Endothelial cell (in vitro differentiated cells): ENCODE measurements at regions not wholly inside any gene's neighbourhood (a gene's known extent, or its start where the extent isn't known, plus 50 kb on each side); places are given as distances from the start of the nearest gene placed in this dataset.

Source experiments
- DNase-seq: peaks from one replicate; pipeline ENCODE4 v3.0.0; 2021; ENCODE audit warnings: low spot score
- H3K27ac Mint-ChIP-seq: one replicate; pipeline ENCODE4 v1.8.0; 2021; ENCODE audit warnings: mixed read lengths, inconsistent platforms; ENCODE audit not compliant: unreplicated experiment
- H3K27me3 Mint-ChIP-seq: one replicate; pipeline ENCODE4 v1.8.0; 2021; ENCODE audit warnings: mild to moderate bottlenecking, moderate library complexity, mixed read lengths, inconsistent platforms; ENCODE audit not compliant: unreplicated experiment
- H3K36me3 Mint-ChIP-seq: one replicate; pipeline ENCODE4 v1.8.0; 2021; ENCODE audit warnings: mild to moderate bottlenecking, low read depth, mixed read lengths, inconsistent platforms; ENCODE audit not compliant: unreplicated experiment
- H3K4me1 Mint-ChIP-seq: one replicate; pipeline ENCODE4 v1.8.0; 2021; ENCODE audit warnings: mild to moderate bottlenecking, mixed read lengths, inconsistent platforms; ENCODE audit not compliant: unreplicated experiment
- H3K4me3 Mint-ChIP-seq: one replicate; pipeline ENCODE4 v1.8.0; 2021; ENCODE audit warnings: mild to moderate bottlenecking, mixed read lengths, inconsistent platforms; ENCODE audit not compliant: unreplicated experiment
- H3K9me3 Mint-ChIP-seq: one replicate; pipeline ENCODE4 v1.8.0; 2021; ENCODE audit warnings: mixed read lengths, inconsistent platforms; ENCODE audit not compliant: unreplicated experiment
- CTCF ChIP-seq: fragments of 200-600 bp; sonication (generic); IDR thresholded peaks from one replicate; pipeline ENCODE4 v1.5.0; 2021; ENCODE audit warnings: antibody characterized with exemption; ENCODE audit not compliant: unreplicated experiment

GRCh38 chr7:21086688-21087087, 300.0 kb upstream of the SP8 start:
- DNase-seq: no peak
- Mint-ChIP-seq H3K4me3 (no peak overlapping the region), H3K36me3 (no peaks in the 10 kb centered on the region), H3K9me3 (no peaks in the 10 kb centered on the region), H3K27ac (no peak overlapping the region), H3K27me3 (no peaks in the 10 kb centered on the region), H3K4me1 (no peaks in the 10 kb centered on the region)
- no peak for TF ChIP-seq CTCF

GRCh38 chr7:21089653-21090052, 303.0 kb upstream of the SP8 start:
- H3K4me3 Mint-ChIP-seq: no peak overlapping the region
- TF ChIP-seq CTCF: no peak
- H3K27me3 Mint-ChIP-seq: no peaks in the 10 kb centered on the region
- no peaks in the 10 kb centered on the region for H3K9me3 Mint-ChIP-seq
- H3K36me3 Mint-ChIP-seq: no peaks in the 10 kb centered on the region
- no peak for DNase-seq
- no peak overlapping the region for H3K27ac Mint-ChIP-seq
- H3K4me1 Mint-ChIP-seq: no peaks in the 10 kb centered on the region

GRCh38 chr7:21092766-21093702, 306.3 kb upstream of the SP8 start:
- H3K9me3 Mint-ChIP-seq: no peaks in the 10 kb centered on the region
- H3K27ac Mint-ChIP-seq: no peak overlapping the region
- TF ChIP-seq CTCF: no peak
- no peaks in the 10 kb centered on the region for H3K36me3 Mint-ChIP-seq
- no peak overlapping the region for H3K4me3 Mint-ChIP-seq
- H3K27me3 Mint-ChIP-seq: no peaks in the 10 kb centered on the region
- DNase-seq: no peak
- no peaks in the 10 kb centered on the region for H3K4me1 Mint-ChIP-seq

GRCh38 chr7:21094589-21094988, 307.9 kb upstream of the SP8 start:
- H3K4me1 Mint-ChIP-seq: no peaks in the 10 kb centered on the region
- no peak overlapping the region for H3K27ac Mint-ChIP-seq
- TF ChIP-seq CTCF: no peak
- DNase-seq: no peak
- no peaks in the 10 kb centered on the region for H3K9me3 Mint-ChIP-seq
- H3K36me3 Mint-ChIP-seq: no peaks in the 10 kb centered on the region
- H3K4me3 Mint-ChIP-seq: no peak overlapping the region
- H3K27me3 Mint-ChIP-seq: no peaks in the 10 kb centered on the region

GRCh38 chr7:21099432-21099831, 312.7 kb upstream of the SP8 start:
- Mint-ChIP-seq H3K27me3 (no peaks in the 10 kb centered on the region), H3K4me1 (no peaks in the 10 kb centered on the region)

More at GRCh38 chr7:21099432-21099831, 312.7 kb upstream of the SP8 start:
- no peaks in the 10 kb centered on the region for H3K9me3 Mint-ChIP-seq
- no peak for TF ChIP-seq CTCF
- no peak overlapping the region for H3K4me3 Mint-ChIP-seq
- no peaks in the 10 kb centered on the region for H3K36me3 Mint-ChIP-seq
- no peak overlapping the region for H3K27ac Mint-ChIP-seq
- no peak for DNase-seq
